ENCODE measurements at regions not wholly inside any gene's neighbourhood (a gene's known extent, or its start where the extent isn't known, plus 50 kb on each side); places are given as distances from the start of the nearest gene placed in this dataset.
A peak's percentile ranks its signal among the peaks of the same experiment; 100 is the strongest.

- no peaks in the 10 kb centered on the region for H3K36me3 Mint-ChIP-seq (ENCODE audit: insufficient read depth, unreplicated experiment)
- H3K9me3 Mint-ChIP-seq (ENCODE audit: unreplicated experiment), result no peaks in the 10 kb centered on the region
- POLR2A ChIA-PET, result no interaction called here
- no peak overlapping the region for H3K27ac Mint-ChIP-seq (ENCODE audit: low read depth, unreplicated experiment)
- no peaks in the 10 kb centered on the region for H3K4me1 Mint-ChIP-seq (ENCODE audit: insufficient read depth, unreplicated experiment)
- TF ChIP-seq CTCF (IDR thresholded peaks at IDR 0.05; ENCODE audit: unreplicated experiment), result no peak
- intact Hi-C loops (cut with micrococcal nuclease), result no loop called here
- H3K27me3 Mint-ChIP-seq (ENCODE audit: insufficient read depth, unreplicated experiment), result no peaks in the 10 kb centered on the region
- H3K4me3 Mint-ChIP-seq (ENCODE audit: unreplicated experiment), result no peak overlapping the region
- CTCF ChIA-PET, result interaction anchor here (0.6 to 0.7 kb wide), 2 partner anchors 111 to 162 kb away, joined by 3 to 5 read pairs; no protein-coding TSS in a partner anchor
- BruUV-seq (replicated peaks), result no TSS peak
- DNase-seq (ENCODE audit: unreplicated experiment), result peak; percentile 90
Measured at GRCh38 chrX:150155436-150156035, 207.6 kb upstream of the MAMLD1 start.

GRCh38 chrX:150156615-150157014, 206.5 kb upstream of the MAMLD1 start:
- no peak for TF ChIP-seq CTCF (IDR thresholded peaks at IDR 0.05; ENCODE audit: unreplicated experiment)
- Mint-ChIP-seq H3K4me1 (ENCODE audit: insufficient read depth, unreplicated experiment) (no peaks in the 10 kb centered on the region), H3K36me3 (ENCODE audit: insufficient read depth, unreplicated experiment) (no peaks in the 10 kb centered on the region), H3K9me3 (ENCODE audit: unreplicated experiment) (no peaks in the 10 kb centered on the region), H3K27me3 (ENCODE audit: insufficient read depth, unreplicated experiment) (no peaks in the 10 kb centered on the region), H3K27ac (ENCODE audit: low read depth, unreplicated experiment) (no peak overlapping the region), H3K4me3 (ENCODE audit: unreplicated experiment) (no peak overlapping the region)
- POLR2A ChIA-PET, result no interaction called here
- BruUV-seq (replicated peaks), result no TSS peak
- intact Hi-C loops (cut with micrococcal nuclease), result no loop called here
- DNase-seq (ENCODE audit: unreplicated experiment), result no peak
- CTCF ChIA-PET, result interaction anchor here (0.6 to 1.2 kb wide), 3 partner anchors 10 to 237 kb away, joined by 3 to 6 read pairs (median 3); no protein-coding TSS in a partner anchor

GRCh38 chrX:150157291-150157690, 205.8 kb upstream of the MAMLD1 start:
- ChIA-PET CTCF (interaction anchor here (1.2 kb wide), 1 partner anchor 11 kb away, joined by 3 read pairs; no protein-coding TSS in a partner anchor), POLR2A (no interaction called here)
- no peak for DNase-seq (ENCODE audit: unreplicated experiment)
- H3K27ac Mint-ChIP-seq (ENCODE audit: low read depth, unreplicated experiment), result no peak overlapping the region
- no peak overlapping the region for H3K4me3 Mint-ChIP-seq (ENCODE audit: unreplicated experiment)
- no peaks in the 10 kb centered on the region for H3K36me3 Mint-ChIP-seq (ENCODE audit: insufficient read depth, unreplicated experiment)
- TF ChIP-seq CTCF (IDR thresholded peaks at IDR 0.05; ENCODE audit: unreplicated experiment), result no peak
- no peaks in the 10 kb centered on the region for H3K27me3 Mint-ChIP-seq (ENCODE audit: insufficient read depth, unreplicated experiment)
- BruUV-seq (replicated peaks), result no TSS peak
- intact Hi-C loops (cut with micrococcal nuclease), result no loop called here
- peaks cover 5% of the 10 kb centered on the region for H3K9me3 Mint-ChIP-seq (ENCODE audit: unreplicated experiment)
- H3K4me1 Mint-ChIP-seq (ENCODE audit: insufficient read depth, unreplicated experiment), result peaks cover 6% of the 10 kb centered on the region

- Mint-ChIP-seq H3K4me1 (ENCODE audit: insufficient read depth, unreplicated experiment) (peaks cover 8% of the 10 kb centered on the region), H3K9me3 (ENCODE audit: unreplicated experiment) (peaks cover 7% of the 10 kb centered on the region), H3K36me3 (ENCODE audit: insufficient read depth, unreplicated experiment) (no peaks in the 10 kb centered on the region), H3K27ac (ENCODE audit: low read depth, unreplicated experiment) (no peak overlapping the region), H3K27me3 (ENCODE audit: insufficient read depth, unreplicated experiment) (no peaks in the 10 kb centered on the region), H3K4me3 (ENCODE audit: unreplicated experiment) (no peak overlapping the region)
- ChIA-PET CTCF (no interaction called here), POLR2A (no interaction called here)
- no peak for DNase-seq (ENCODE audit: unreplicated experiment)
- no TSS peak for BruUV-seq (replicated peaks)
- intact Hi-C loops (cut with micrococcal nuclease), result no loop called here
- TF ChIP-seq CTCF (IDR thresholded peaks at IDR 0.05; ENCODE audit: unreplicated experiment), result no peak
Measured at GRCh38 chrX:150158554-150159332, 204.4 kb upstream of the MAMLD1 start.

Measured in MCF 10A (cell line).